RWPE2 (cell line): ENCODE measurements at regions not wholly inside any gene's neighbourhood (a gene's known extent, or its start where the extent isn't known, plus 50 kb on each side); places are given as distances from the start of the nearest gene placed in this dataset.
A peak's percentile ranks its signal among the peaks of the same experiment; 100 is the strongest.

Source experiments
- ATAC-seq: fragments of 200-7000 bp; cut with Tn5 transposase; 3 replicates; pipeline ENCODE4 v1.9.1; 2021; ENCODE audit warnings: low read depth
- DNase-seq: peaks from one replicate; pipeline ENCODE4 v3.0.0-alpha.2; 2020; ENCODE audit warnings: low spot score
- H3K27ac ChIP-seq: fragments of 450-650 bp; 2 replicates; pipeline ENCODE4 v1.5.1; 2017; ENCODE audit warnings: mild to moderate bottlenecking; ENCODE audit not compliant: poor library complexity, severe bottlenecking
- H3K27me3 ChIP-seq: fragments of 250-450 bp; sonication (Bioruptor Pico); 2 replicates; pipeline ENCODE4 v1.5.1; 2021; ENCODE audit warnings: mild to moderate bottlenecking, moderate library complexity; ENCODE audit not compliant: insufficient read depth, poor library complexity, severe bottlenecking
- H3K36me3 ChIP-seq: fragments of 250-450 bp; sonication (Bioruptor Pico); 2 replicates; pipeline ENCODE4 v1.5.1; 2020; ENCODE audit warnings: low read depth, mild to moderate bottlenecking, moderate library complexity
- H3K4me1 ChIP-seq: fragments of 250-450 bp; sonication (Bioruptor Pico); 2 replicates; pipeline ENCODE4 v1.5.1; 2021; ENCODE audit warnings: mild to moderate bottlenecking, moderate library complexity; ENCODE audit not compliant: insufficient read depth, poor library complexity, severe bottlenecking
- H3K4me3 ChIP-seq: fragments of 250-450 bp; sonication (Bioruptor Pico); 2 replicates; pipeline ENCODE4 v1.5.1; 2021; ENCODE audit warnings: mild to moderate bottlenecking, moderate library complexity; ENCODE audit not compliant: severe bottlenecking
- H3K9me3 ChIP-seq: fragments of 250-450 bp; sonication (Bioruptor Pico); 2 replicates; pipeline ENCODE4 v1.5.1; 2021; ENCODE audit warnings: mild to moderate bottlenecking, moderate library complexity; ENCODE audit not compliant: severe bottlenecking
- TF ChIP-seq, protein P1 (sequence below): fragments of 450-650 bp; IDR thresholded peaks from one replicate; pipeline ENCODE4 v1.5.1; 2017; ENCODE audit warnings: mild to moderate bottlenecking, moderate library complexity; ENCODE audit not compliant: poor library complexity, severe bottlenecking

DNA sequence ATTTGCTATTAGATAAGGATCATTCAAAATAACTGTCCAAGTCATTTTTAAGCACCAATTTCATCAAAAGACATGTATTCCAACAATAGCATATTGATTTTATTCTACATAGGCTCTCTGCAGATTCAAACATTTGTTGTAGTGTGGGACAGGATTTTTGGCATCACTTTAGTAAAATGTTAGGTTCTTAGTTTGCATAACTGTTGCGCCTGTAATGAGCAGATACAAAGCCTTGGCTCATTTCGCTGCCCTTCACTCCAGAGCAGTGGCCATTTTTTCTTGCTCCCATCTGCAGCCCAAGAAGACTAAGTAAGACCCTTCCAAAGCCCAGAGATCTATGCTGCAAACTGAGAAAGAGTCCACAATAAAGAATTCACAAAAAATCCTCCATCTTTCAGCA, 446.0 kb upstream of the MPDZ start:
- ATAC-seq (no peak), DNase-seq (no peak)
- TF ChIP-seq, protein P1, sequence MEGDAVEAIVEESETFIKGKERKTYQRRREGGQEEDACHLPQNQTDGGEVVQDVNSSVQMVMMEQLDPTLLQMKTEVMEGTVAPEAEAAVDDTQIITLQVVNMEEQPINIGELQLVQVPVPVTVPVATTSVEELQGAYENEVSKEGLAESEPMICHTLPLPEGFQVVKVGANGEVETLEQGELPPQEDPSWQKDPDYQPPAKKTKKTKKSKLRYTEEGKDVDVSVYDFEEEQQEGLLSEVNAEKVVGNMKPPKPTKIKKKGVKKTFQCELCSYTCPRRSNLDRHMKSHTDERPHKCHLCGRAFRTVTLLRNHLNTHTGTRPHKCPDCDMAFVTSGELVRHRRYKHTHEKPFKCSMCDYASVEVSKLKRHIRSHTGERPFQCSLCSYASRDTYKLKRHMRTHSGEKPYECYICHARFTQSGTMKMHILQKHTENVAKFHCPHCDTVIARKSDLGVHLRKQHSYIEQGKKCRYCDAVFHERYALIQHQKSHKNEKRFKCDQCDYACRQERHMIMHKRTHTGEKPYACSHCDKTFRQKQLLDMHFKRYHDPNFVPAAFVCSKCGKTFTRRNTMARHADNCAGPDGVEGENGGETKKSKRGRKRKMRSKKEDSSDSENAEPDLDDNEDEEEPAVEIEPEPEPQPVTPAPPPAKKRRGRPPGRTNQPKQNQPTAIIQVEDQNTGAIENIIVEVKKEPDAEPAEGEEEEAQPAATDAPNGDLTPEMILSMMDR: no peak
- Histone ChIP-seq H3K4me1 (no peaks in the 10 kb centered on the region), H3K36me3 (no peaks in the 10 kb centered on the region), H3K4me3 (no peak overlapping the region), H3K27me3 (no peaks in the 10 kb centered on the region), H3K9me3 (no peaks in the 10 kb centered on the region), H3K27ac (no peak overlapping the region)

DNA sequence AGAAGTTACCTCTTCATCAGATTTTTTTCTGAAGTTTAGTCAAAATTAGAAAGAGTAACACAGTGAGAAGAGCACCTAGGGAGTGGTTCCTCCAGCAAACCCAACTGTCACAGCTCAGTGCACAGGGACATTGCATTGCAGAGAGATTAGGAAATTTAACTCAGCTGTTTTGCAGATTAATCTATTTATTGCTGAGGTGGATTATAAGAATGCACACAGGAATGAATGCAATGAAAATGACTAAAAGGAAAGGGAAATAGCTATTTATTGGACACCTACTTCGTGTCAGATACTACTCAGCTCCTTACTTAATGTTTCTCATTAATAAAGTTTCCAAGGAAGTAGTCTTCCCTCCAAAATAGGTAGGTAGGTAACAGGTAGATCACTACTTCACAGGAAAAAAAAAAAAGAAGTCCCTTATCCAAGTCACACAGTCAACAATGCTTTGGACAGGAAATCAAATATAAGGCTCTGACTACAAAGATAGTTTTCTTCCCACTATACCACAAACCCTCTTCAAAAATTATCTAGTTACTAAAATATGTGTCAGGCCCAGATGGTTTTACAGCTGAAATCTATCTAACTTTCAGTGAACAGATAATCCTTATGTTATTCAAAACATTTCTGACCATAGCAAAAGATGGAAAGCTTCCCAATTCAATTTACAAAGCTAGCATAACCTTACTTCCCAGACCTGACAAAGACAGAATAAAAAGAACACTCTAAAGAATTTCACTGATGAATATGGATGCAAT, 442.2 kb upstream of the MPDZ start:
- no peaks in the 10 kb centered on the region for H3K9me3 ChIP-seq
- no peaks in the 10 kb centered on the region for H3K27me3 ChIP-seq
- TF ChIP-seq, protein P1: no peak
- no peak for ATAC-seq
- no peak overlapping the region for H3K27ac ChIP-seq
- no peaks in the 10 kb centered on the region for H3K36me3 ChIP-seq
- no peak for DNase-seq
- no peak overlapping the region for H3K4me3 ChIP-seq
- peaks cover 31% of the 10 kb centered on the region for H3K4me1 ChIP-seq

DNA sequence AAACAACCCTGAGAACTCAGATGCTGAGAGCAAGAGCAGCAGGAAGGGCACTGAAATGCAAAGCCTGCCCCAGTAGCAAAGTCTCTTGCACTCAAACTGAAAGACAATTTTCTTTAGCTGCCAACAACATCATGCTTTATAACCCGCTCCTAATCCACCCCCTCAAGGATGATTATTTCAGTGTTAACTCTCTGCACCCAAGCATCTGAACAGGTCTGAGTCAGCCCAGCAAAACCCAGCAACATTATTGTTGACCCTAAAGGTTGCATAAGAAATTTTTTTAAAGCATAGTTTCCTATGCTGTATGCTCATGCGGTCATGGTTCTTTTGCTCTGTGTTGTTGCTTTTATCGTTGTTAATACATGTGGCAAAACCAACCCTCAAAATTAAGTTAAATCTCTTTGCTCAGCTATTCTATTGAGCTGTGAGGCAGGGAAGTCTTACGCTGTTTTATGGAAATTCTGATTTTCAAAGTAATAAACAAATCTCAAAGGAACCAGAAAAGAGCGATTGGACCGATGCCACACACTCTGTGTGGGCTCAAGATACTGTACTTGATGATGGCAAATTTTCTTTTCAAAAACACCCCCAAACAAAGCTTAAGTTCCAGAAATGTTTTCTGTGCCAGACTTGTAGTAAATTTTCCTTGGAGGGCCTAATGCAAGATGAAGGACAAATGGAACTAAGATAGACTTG, 440.6 kb upstream of the MPDZ start:
- Histone ChIP-seq H3K36me3 (no peaks in the 10 kb centered on the region), H3K9me3 (no peaks in the 10 kb centered on the region), H3K4me3 (no peak overlapping the region), H3K4me1 (peaks cover 31% of the 10 kb centered on the region), H3K27me3 (no peaks in the 10 kb centered on the region), H3K27ac (peak overlapping the region; percentile 70)
- peak; percentile 70 for ATAC-seq
- DNase-seq: no peak
- TF ChIP-seq, protein P1: no peak

DNA sequence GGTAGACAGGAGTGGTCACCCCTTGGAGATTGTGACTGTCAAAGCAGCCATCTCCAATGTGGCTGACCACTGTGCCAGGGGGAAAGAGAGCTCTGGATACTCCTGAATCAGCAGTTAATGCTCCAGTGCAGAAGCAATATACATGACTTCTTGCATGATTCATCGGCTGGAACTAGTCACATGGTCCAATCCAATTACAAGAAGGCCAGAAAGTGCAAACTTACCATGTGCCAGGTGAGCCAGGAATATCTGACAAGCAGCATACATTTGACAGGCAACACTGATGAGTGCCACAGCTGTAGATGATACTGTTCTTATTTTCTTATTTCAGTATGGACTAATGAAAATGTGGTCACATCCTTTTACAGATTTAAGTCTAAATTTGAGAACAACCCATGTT, 440.0 kb upstream of the MPDZ start:
- Histone ChIP-seq H3K9me3 (no peaks in the 10 kb centered on the region), H3K36me3 (no peaks in the 10 kb centered on the region), H3K27me3 (no peaks in the 10 kb centered on the region), H3K4me1 (peaks cover 31% of the 10 kb centered on the region), H3K4me3 (no peak overlapping the region), H3K27ac (peak overlapping the region; percentile 70)
- DNase-seq: no peak
- peak; percentile 19; the same call in 1 of the 3 replicates for ATAC-seq
- TF ChIP-seq, protein P1: no peak

DNA sequence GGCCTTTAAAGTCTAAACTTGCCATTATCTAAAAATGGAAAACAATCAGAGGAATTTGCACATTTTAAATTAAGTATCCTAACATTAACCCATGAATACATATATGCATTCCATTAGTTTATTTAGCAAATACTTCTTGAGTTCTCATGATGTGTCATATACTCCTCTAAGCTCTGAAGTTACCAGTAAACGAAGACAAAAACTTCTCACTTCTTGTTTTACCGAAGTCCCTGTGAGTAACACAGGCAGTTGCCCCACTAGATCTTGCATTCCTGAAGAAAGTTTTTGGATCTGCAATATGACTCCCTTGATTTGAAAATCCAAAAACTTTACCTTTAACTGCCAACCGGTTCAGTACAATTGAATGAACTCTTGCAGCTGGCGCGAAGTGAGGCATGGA, 439.0 kb upstream of the MPDZ start:
- peaks cover 31% of the 10 kb centered on the region for H3K4me1 ChIP-seq
- H3K4me3 ChIP-seq: no peak overlapping the region
- DNase-seq: no peak
- H3K27ac ChIP-seq: peak overlapping the region; percentile 70
- H3K36me3 ChIP-seq: no peaks in the 10 kb centered on the region
- TF ChIP-seq, protein P1: no peak
- no peaks in the 10 kb centered on the region for H3K27me3 ChIP-seq
- peak; percentile 75 for ATAC-seq
- no peaks in the 10 kb centered on the region for H3K9me3 ChIP-seq
